22Rv1 (cell line): ENCODE measurements at regions not wholly inside any gene's neighbourhood (a gene's known extent, or its start where the extent isn't known, plus 50 kb on each side); places are given as distances from the start of the nearest gene placed in this dataset.

Source experiments
- H3K27ac ChIP-seq: fragments of 450-650 bp; 2 replicates; pipeline ENCODE4 v1.5.1; 2017
- ZFX ChIP-seq: fragments of 450-650 bp; IDR thresholded peaks from 2 replicates; pipeline ENCODE4 v1.6.1; 2017; ENCODE audit warnings: antibody characterized with exemption, borderline replicate concordance
- TF ChIP-seq, protein P1 (sequence below): fragments of 450-650 bp; IDR thresholded peaks from 2 replicates; pipeline ENCODE4 v1.5.1; 2017; ENCODE audit warnings: mild to moderate bottlenecking

DNA sequence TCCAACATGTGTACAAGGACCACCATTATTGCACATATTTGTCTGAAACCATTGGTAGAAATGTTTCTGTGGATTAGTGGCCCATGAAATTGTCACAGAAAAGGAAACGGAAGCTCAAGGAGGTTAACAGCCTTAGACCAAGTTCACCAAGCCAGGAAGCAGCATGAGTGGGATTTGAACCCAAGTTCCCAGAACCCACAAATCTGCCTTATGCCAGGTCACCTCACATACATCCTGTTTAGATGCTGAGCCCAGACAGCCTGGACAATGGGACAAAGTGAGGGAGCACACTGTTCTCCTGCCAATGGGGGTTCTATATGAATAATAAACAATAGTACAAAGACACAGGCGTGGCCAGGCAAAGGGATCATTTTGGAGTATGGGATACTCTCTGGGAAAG, 59.6 kb upstream of the CA12 start:
- TF ChIP-seq, protein P1, sequence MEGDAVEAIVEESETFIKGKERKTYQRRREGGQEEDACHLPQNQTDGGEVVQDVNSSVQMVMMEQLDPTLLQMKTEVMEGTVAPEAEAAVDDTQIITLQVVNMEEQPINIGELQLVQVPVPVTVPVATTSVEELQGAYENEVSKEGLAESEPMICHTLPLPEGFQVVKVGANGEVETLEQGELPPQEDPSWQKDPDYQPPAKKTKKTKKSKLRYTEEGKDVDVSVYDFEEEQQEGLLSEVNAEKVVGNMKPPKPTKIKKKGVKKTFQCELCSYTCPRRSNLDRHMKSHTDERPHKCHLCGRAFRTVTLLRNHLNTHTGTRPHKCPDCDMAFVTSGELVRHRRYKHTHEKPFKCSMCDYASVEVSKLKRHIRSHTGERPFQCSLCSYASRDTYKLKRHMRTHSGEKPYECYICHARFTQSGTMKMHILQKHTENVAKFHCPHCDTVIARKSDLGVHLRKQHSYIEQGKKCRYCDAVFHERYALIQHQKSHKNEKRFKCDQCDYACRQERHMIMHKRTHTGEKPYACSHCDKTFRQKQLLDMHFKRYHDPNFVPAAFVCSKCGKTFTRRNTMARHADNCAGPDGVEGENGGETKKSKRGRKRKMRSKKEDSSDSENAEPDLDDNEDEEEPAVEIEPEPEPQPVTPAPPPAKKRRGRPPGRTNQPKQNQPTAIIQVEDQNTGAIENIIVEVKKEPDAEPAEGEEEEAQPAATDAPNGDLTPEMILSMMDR = no peak
- no peak for TF ChIP-seq ZFX
- no peak overlapping the region for H3K27ac ChIP-seq

DNA sequence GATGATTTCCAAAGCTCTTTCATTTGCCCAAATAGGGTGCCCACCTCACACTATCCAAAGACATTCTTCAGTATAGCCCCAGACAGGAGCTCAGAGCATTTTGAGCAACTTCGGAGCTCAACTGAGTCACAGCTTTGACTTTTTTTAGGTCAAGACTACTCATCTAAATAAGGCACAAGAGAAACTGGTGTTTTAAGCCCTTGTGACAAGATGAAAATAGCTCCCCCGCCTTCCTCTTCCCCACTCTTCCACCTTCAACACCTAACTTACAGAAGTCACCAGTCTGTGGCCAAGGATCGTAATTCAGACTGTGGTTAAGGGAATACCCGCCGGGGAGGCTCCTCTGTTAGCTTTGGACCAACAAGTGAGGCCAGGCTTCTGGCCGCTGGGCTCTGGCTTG, 60.4 kb upstream of the CA12 start:
- H3K27ac ChIP-seq = no peak overlapping the region
- no peak for TF ChIP-seq ZFX
- TF ChIP-seq, protein P1 = no peak

DNA sequence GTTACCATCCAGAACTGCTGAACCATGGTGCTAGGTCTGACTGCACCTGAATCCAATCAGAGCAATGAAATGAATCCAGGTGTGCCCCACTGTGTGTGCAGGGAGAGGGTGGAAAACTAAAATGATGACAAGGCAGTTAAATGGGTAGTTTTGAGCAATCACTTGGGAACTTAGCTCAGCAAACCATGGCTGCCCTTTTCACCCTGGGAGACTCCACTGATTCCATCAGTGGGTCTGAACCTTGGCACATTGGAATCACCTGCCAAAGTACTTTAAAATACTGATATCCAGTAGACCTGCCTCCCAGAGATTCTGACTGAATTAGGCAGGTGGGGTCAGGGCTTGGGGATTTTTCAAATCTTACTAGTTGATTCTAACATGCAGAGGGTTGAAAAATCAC, 59.8 kb upstream of the USP3 start:
- TF ChIP-seq, protein P1 = no peak
- no peak overlapping the region for H3K27ac ChIP-seq

DNA sequence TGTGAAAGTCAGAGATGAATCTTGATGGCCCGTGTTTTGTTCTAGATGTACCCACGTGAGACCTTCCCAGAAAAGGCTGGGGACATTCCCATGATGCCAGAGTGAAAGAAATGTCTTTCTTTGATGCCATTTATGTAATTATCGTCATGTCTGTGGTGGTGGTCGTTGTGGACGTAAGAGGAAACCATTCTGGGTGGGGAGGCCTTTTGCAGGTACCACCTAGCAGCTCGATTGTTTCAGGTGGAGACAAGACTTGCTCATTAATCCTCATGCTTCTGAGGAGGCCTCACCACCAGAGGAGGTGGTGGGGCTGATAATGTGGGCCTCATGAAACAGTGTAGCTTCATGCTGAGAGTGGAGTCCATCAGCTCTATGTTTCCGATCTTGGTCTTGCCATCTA, 58.1 kb upstream of the USP3 start:
- no peak for TF ChIP-seq ZFX
- TF ChIP-seq, protein P1 = no peak

DNA sequence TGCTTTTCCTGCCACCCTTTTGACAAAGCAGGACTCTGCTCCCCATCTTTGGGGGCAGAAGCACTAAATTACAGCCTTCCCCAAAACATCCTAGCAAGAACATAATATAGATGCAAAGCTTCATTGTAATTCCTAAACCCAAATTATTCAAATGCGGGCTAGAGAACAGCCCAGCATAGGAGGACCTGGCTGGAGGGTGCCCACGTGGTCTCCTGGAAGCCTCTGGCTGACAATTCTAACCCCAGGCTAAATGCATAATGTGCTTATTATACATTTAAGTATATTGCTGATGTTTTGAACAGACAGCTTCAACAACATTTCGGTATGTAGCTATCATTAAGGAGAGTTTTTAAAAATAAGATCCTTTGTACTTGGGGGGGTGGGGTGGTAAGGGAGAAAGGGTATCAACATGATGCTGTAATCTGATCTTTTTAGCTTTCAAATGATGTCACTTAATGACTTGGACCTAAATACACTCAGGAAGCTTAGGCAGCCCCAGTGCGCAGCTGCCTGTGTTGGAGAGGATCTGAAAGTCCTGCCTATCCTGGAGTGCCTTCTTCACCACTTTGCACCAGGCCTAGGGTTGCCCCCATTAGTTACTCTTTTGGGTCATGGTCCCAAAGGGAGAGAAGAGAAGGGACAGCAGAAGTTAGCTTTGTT, 57.2 kb upstream of the USP3 start:
- TF ChIP-seq ZFX = no peak
- TF ChIP-seq, protein P1 = no peak
- H3K27ac ChIP-seq = no peak overlapping the region

More for the DNA sequence above, 58.1 kb upstream of the USP3 start:
- no peak overlapping the region for H3K27ac ChIP-seq

DNA sequence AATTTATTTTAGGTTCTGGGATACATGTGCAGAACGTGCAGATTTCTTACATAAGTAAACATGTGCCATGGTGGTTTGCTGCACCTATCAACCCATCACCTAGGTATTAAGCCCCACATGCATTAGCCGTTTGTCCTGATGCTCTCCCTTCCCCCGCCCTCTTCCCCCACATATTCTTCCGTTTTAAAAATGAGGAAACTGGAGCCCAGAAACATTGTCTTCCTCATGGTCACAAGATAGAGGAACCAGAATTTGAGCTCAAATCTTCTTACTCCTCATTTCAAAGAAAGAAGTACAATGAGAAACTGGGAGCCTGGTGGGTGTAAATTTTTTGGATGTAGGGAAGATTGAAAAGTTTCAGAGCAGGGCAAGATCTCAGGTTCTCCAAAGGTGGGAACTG, 56.1 kb upstream of the USP3 start:
- TF ChIP-seq, protein P1 = no peak
- no peak for TF ChIP-seq ZFX
- H3K27ac ChIP-seq = no peak overlapping the region

DNA sequence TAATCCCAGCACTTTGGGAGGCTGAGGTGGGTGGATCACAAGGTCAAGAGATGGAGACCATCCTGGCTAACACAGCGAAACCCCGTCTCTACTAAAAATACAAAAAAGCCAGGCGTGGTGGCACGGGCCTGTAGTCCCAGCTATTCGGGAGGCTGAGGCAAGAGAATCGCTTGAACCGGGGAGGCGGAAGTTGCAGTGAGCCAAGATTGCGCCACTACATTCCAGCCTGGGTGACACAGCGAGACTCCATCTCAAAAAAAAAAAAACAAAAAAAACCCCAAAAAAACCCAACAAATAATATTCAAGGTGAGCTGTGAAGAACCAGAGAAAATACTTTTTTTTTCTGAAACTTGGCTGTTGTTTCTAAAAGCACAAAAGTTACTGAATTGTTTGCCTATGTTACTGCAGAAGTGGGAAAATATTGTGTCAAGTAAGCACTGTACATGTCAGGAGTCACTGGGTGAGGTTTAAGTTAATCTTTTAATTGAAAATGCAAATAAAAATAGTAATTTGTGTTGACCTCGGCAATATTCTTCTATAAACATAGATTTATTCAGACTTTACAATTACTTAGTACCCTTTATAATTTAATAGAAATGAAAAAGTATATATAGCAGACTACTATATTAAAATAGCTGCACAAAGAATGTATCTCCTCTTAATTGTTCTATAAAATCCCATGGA, 55.4 kb upstream of the USP3 start:
- peak overlapping the region; percentile 86 for H3K27ac ChIP-seq
